ENCODE measurements at regions not wholly inside any gene's neighbourhood (a gene's known extent, or its start where the extent isn't known, plus 50 kb on each side); places are given as distances from the start of the nearest gene placed in this dataset.

- no peak overlapping the region for H3K4me2 ChIP-seq (ENCODE audit: low read length)
- no peaks in the 10 kb centered on the region for H3K79me2 ChIP-seq (replicated peaks; ENCODE audit: insufficient read depth, low read length)
- no peaks in the 10 kb centered on the region for H3K36me3 ChIP-seq (ENCODE audit: insufficient read depth, low read length)
- H3K4me3 ChIP-seq (ENCODE audit: low read length) = no peak overlapping the region
- no peaks in the 10 kb centered on the region for H3K27me3 ChIP-seq (ENCODE audit: insufficient read depth, low read depth, low read length)
- TF ChIP-seq TAF1 (IDR thresholded peaks at IDR 0.05; ENCODE audit: low read depth) = no peak
- no peak for TF ChIP-seq CTCF (IDR thresholded peaks at IDR 0.05; ENCODE audit: poor library complexity, severe bottlenecking)
- no peak for TF ChIP-seq MXI1 (conservative IDR thresholded peaks at IDR 0.05; ENCODE audit: poor library complexity, severe bottlenecking)
- TF ChIP-seq RAD21 (conservative IDR thresholded peaks at IDR 0.05) = no peak
- no peaks in the 10 kb centered on the region for H4K20me1 ChIP-seq (ENCODE audit: insufficient read depth)
- no peaks in the 10 kb centered on the region for H3K9me3 ChIP-seq (ENCODE audit: low read length)
- H3K9me2 ChIP-seq (ENCODE audit: insufficient read depth, low read length) = no peaks in the 10 kb centered on the region
- H3F3A ChIP-seq (ENCODE audit: insufficient read depth, low read length, poor library complexity, severe bottlenecking) = no peaks in the 10 kb centered on the region
- H3K9ac ChIP-seq (ENCODE audit: low read length) = no peak overlapping the region
- no peak overlapping the region for H3K27ac ChIP-seq (ENCODE audit: low read length)
- H2AFZ ChIP-seq (ENCODE audit: low read depth, low read length) = no peak overlapping the region
These were observed 108.1 kb downstream of the LRRC70 start for GRCh38 chr5:62686692-62687091.

- no peak overlapping the region for H3K27ac ChIP-seq (ENCODE audit: low read length)
- no peak overlapping the region for H3K9ac ChIP-seq (ENCODE audit: low read length)
- H3K9me3 ChIP-seq (ENCODE audit: low read length) = no peaks in the 10 kb centered on the region
- no peaks in the 10 kb centered on the region for H3K27me3 ChIP-seq (ENCODE audit: insufficient read depth, low read depth, low read length)
- H2AFZ ChIP-seq (ENCODE audit: low read depth, low read length) = no peak overlapping the region
- H3K79me2 ChIP-seq (replicated peaks; ENCODE audit: insufficient read depth, low read length) = no peaks in the 10 kb centered on the region
- H3F3A ChIP-seq (ENCODE audit: insufficient read depth, low read length, poor library complexity, severe bottlenecking) = no peaks in the 10 kb centered on the region
- no peaks in the 10 kb centered on the region for H3K9me2 ChIP-seq (ENCODE audit: insufficient read depth, low read length)
- no peak for TF ChIP-seq REST (IDR thresholded peaks at IDR 0.05; ENCODE audit: borderline replicate concordance)
- TF ChIP-seq CTCF (IDR thresholded peaks at IDR 0.05; ENCODE audit: poor library complexity, severe bottlenecking) = no peak
- no peak for TF ChIP-seq POLR2AphosphoS5 (IDR thresholded peaks at IDR 0.05)
- TF ChIP-seq RAD21 (conservative IDR thresholded peaks at IDR 0.05) = no peak
- TF ChIP-seq MXI1 (conservative IDR thresholded peaks at IDR 0.05; ENCODE audit: poor library complexity, severe bottlenecking) = no peak
- TF ChIP-seq EP300 (conservative IDR thresholded peaks at IDR 0.05; ENCODE audit: poor library complexity, severe bottlenecking) = no peak
- no peak for TF ChIP-seq EZH2 (IDR thresholded peaks at IDR 0.05; ENCODE audit: borderline replicate concordance, insufficient read depth, low read length, poor library complexity, severe bottlenecking)
- no peak for TF ChIP-seq SMC3 (conservative IDR thresholded peaks at IDR 0.05; ENCODE audit: poor library complexity)
- no peak for TF ChIP-seq TAF1 (IDR thresholded peaks at IDR 0.05; ENCODE audit: low read depth)
- H3K36me3 ChIP-seq (ENCODE audit: insufficient read depth, low read length) = no peaks in the 10 kb centered on the region
- H3K4me3 ChIP-seq (ENCODE audit: low read length) = no peak overlapping the region
- no peak overlapping the region for H3K4me2 ChIP-seq (ENCODE audit: low read length)
- H4K20me1 ChIP-seq (ENCODE audit: insufficient read depth) = no peaks in the 10 kb centered on the region
These were observed 106.6 kb downstream of the LRRC70 start for GRCh38 chr5:62685221-62685620.
